Pancreas (tissue), 10 donors: ENCODE measurements at regions not wholly inside any gene's neighbourhood (a gene's known extent, or its start where the extent isn't known, plus 50 kb on each side); places are given as distances from the start of the nearest gene placed in this dataset.

Experiments
- ATAC-seq, 4 donors: fragments of 200-7000 bp; cut with Tn5 transposase; one replicate each; pipeline versions ENCODE4 v1.8.0 to v1.9.1; 2020; ENCODE audit warnings: mild to moderate bottlenecking in 4 of 4, moderate library complexity in 4 of 4
- DNase-seq, 6 donors: peaks; one replicate each; pipeline ENCODE4 v3.0.0-alpha.2; 2020
- FAIRE-seq: peaks from 2 replicates; lab custom pipeline; 2012; peaks lifted over from hg19 to GRCh38; lab: Jason Lieb, UNC
- H3K27ac ChIP-seq, 4 donors: fragments of 200-600 bp; sonication (generic); 1 replicate in 3 of 4; 2 replicates in 1 of 4; pipeline versions ENCODE4 v1.5.0 to v1.8.0; 2020
- H3K27me3 ChIP-seq, 4 donors: fragments of 200-600 bp; one replicate each; pipeline ENCODE4 v1.8.0; 2021
- H3K36me3 ChIP-seq, 3 donors: fragments of 200-600 bp; sonication (generic) in 1 of 3; one replicate each; pipeline versions ENCODE4 v1.5.0 to v1.8.0; 2020 to 2021
- H3K4me1 ChIP-seq, 3 donors: fragments of 200-600 bp; one replicate each; pipeline ENCODE4 v1.8.0; 2021
- H3K4me3 ChIP-seq, 4 donors: fragments of 200-600 bp; sonication (generic) in 2 of 4; one replicate each; pipeline versions ENCODE4 v1.5.0 to v1.8.0; 2020 to 2021
- H3K9me3 ChIP-seq, 4 donors: fragments of 200-600 bp; one replicate each; pipeline ENCODE4 v1.8.0; 2021
- WGBS, 2 donors: extraction: QIAGEN DNeasy Blood & Tissue Kit; methylation state at CpG; one replicate each; pipeline ENCODE4 v1.1.7; 2013; 5-methylcytosine and 5-hydroxymethylcytosine counted together
- intact Hi-C, 3 donors: fragments of 100-400 bp; cut with DNase I; formaldehyde crosslinking; loops; one replicate each; pipeline versions ENCODE4 v1.11.1 to v1.14.2; 2022
- TF ChIP-seq, protein P1 (sequence below), 4 donors: fragments of 200-600 bp; sonication (generic) in 3 of 4; IDR thresholded peaks; one replicate each; pipeline versions ENCODE4 v1.5.0 to v1.8.0; 2021; ENCODE audit warnings: antibody characterized with exemption in 4 of 4
- donor health status: healthy with polysubstance abuse.
- donor health status: DM: no; HTN: no; CAD: no; lungs with moderate emphysema.
- donor health status: DM: no; HTN: no; CAD: no.
- donor health status: control.
- donor health status: control.
- donor health status: Bipolar disorder and iron deficiency.
- donor health status: DM: yes; HTN: yes; CAD: no.
- donor health status: DM: no; HTN: no; CAD: no.
- donor health status: DM: no; HTN: no; CAD: no.
- donor health status: DM: yes; HTN: yes; CAD: no.

DNA sequence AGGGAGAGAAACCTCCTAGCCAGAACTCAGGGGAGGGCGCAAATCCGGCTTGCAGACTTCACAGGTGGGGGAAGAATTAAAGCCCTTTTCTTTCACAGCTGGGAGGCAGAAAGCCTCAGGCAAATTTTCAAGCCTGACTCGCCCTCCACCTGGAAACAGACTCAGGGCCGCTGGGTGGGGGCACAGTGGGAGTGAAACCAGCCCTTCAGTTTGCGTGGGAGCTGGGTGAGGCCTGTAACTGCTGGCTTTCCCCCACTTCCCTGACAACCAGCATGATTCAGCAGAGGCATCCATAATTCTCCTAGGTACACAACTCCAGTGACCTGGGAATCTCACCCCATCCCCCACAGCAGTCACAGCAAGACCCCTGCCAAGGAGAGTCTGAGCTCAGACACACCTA is 206.9 kb upstream of the INTU start:
- H3K4me3 ChIP-seq: no peak overlapping the region
- WGBS, 2 donors: 69 to 70% methylated on average over 5 of the region's 5 CpGs
- no peaks in the 10 kb centered on the region for H3K27me3 ChIP-seq
- H3K9me3 ChIP-seq: no peaks in the 10 kb centered on the region
- ATAC-seq (no peak), FAIRE-seq (no peak), DNase-seq (no peak)
- intact Hi-C loops: no loop called here
- H3K36me3 ChIP-seq: no peaks in the 10 kb centered on the region
- TF ChIP-seq, protein P1, sequence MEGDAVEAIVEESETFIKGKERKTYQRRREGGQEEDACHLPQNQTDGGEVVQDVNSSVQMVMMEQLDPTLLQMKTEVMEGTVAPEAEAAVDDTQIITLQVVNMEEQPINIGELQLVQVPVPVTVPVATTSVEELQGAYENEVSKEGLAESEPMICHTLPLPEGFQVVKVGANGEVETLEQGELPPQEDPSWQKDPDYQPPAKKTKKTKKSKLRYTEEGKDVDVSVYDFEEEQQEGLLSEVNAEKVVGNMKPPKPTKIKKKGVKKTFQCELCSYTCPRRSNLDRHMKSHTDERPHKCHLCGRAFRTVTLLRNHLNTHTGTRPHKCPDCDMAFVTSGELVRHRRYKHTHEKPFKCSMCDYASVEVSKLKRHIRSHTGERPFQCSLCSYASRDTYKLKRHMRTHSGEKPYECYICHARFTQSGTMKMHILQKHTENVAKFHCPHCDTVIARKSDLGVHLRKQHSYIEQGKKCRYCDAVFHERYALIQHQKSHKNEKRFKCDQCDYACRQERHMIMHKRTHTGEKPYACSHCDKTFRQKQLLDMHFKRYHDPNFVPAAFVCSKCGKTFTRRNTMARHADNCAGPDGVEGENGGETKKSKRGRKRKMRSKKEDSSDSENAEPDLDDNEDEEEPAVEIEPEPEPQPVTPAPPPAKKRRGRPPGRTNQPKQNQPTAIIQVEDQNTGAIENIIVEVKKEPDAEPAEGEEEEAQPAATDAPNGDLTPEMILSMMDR (IDR thresholded peaks at IDR 0.05): no peak
- H3K4me1 ChIP-seq: no peaks in the 10 kb centered on the region
- no peak overlapping the region for H3K27ac ChIP-seq

DNA sequence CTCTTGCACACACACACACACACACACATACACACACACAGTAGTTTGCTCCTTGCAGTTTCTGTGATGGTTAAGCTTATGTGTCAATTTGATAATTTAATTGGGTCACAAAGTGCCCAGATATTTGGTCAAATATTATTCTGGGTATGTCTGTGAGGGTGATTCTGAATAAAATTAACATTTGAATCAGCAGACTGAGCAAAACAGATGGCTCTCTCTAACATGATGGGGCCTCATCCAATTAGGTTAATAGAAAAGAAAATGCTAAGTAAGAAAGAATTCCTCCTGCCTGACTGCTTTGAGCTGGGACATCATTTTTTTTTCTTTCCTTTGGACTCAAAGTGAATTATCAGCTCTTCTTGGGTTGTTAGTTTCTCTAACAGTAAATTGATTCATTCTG is 191.2 kb upstream of the INTU start:
- intact Hi-C loops: no loop called here
- Histone ChIP-seq H3K27me3 (no peaks in the 10 kb centered on the region), H3K27ac (no peak overlapping the region), H3K36me3 (no peaks in the 10 kb centered on the region), H3K4me1 (no peaks in the 10 kb centered on the region), H3K9me3 (no peaks in the 10 kb centered on the region), H3K4me3 (no peak overlapping the region)
- FAIRE-seq (no peak), DNase-seq (no peak), ATAC-seq (no peak)
- TF ChIP-seq, protein P1 (IDR thresholded peaks at IDR 0.05): no peak

- TF ChIP-seq, protein P1 (IDR thresholded peaks at IDR 0.05): no peak
- intact Hi-C loops: no loop called here
- no peaks in the 10 kb centered on the region for H3K36me3 ChIP-seq
- FAIRE-seq: no peak
- no peak for ATAC-seq
- H3K27me3 ChIP-seq: no peaks in the 10 kb centered on the region
- H3K4me1 ChIP-seq: no peaks in the 10 kb centered on the region
- WGBS, 2 donors: 38 to 46% methylated on average over 3 of the region's 3 CpGs
- no peaks in the 10 kb centered on the region for H3K9me3 ChIP-seq
- no peak for DNase-seq
- no peak overlapping the region for H3K27ac ChIP-seq
- H3K4me3 ChIP-seq: no peak overlapping the region
These were observed 187.3 kb upstream of the INTU start for GRCh38 chr4:127445471-127445870.

DNA sequence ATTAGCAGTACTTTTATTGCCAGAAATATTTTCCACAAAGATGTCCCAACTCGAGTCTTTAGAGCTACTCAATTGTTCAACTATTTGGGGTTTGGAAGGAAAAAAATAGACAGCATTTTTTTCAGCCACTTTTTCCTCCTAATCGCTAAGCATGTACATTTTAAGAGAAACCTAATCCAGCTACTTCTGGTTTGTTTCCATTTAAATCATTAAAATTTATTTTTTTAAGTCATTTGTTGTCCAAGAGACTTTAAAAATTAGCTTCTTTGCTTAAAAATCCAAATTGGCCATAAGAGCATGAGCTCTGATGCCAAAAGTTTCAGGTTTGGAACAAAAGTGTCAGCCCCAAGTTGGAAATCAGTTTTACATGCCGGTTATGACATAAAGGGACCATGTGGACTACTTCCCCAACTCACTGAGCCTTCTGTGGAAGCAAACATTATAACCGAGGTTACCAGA is 186.3 kb upstream of the INTU start:
- Histone ChIP-seq H3K36me3 (no peaks in the 10 kb centered on the region), H3K4me3 (no peak overlapping the region), H3K27me3 (no peaks in the 10 kb centered on the region), H3K9me3 (no peaks in the 10 kb centered on the region), H3K27ac (no peak overlapping the region), H3K4me1 (no peaks in the 10 kb centered on the region)
- ATAC-seq: no peak
- intact Hi-C loops: no loop called here
- DNase-seq: no peak
- no peak for FAIRE-seq
- 49 to 64% methylated on average over 4 of the region's 4 CpGs for WGBS, 2 donors
- TF ChIP-seq, protein P1 (IDR thresholded peaks at IDR 0.05): no peak

GRCh38 chr4:127448986-127449385 is 183.8 kb upstream of the INTU start:
- Histone ChIP-seq H3K9me3 (no peaks in the 10 kb centered on the region), H3K27ac (no peak overlapping the region), H3K27me3 (no peaks in the 10 kb centered on the region), H3K4me3 (no peak overlapping the region), H3K4me1 (no peaks in the 10 kb centered on the region), H3K36me3 (no peaks in the 10 kb centered on the region)
- TF ChIP-seq, protein P1 (IDR thresholded peaks at IDR 0.05): no peak
- ATAC-seq (no peak), FAIRE-seq (no peak), DNase-seq (no peak)
- 45 to 56% methylated on average over 1 of the region's 1 CpG for WGBS, 2 donors
- intact Hi-C loops: no loop called here
